RWPE1 (cell line): ENCODE measurements at regions not wholly inside any gene's neighbourhood (a gene's known extent, or its start where the extent isn't known, plus 50 kb on each side); places are given as distances from the start of the nearest gene placed in this dataset.

Experiments
- CTCF ChIA-PET: fragments of 350-600 bp; sonication (Branson Sonifier 250); formaldehyde crosslinking; extraction: SDS; loops from one replicate; lab custom pipeline; 2021; lab: Yijun Ruan, JAX
- POLR2A ChIA-PET: fragments of 400-600 bp; formaldehyde crosslinking; extraction: SDS; loops from one replicate; lab custom pipeline; 2020; ENCODE audit warnings: antibody characterized with exemption; ENCODE audit not compliant: low non-redundant PET; lab: Yijun Ruan, JAX
- DNase-seq: peaks from one replicate; pipeline ENCODE4 v3.0.0; 2012; ENCODE audit warnings: low spot score
- H3K27ac ChIP-seq: fragments of 450-650 bp; 2 replicates; pipeline ENCODE4 v1.5.1; 2017
- TF ChIP-seq, protein P1 (sequence below): fragments of 450-650 bp; conservative IDR thresholded peaks from 2 replicates; pipeline ENCODE4 v1.5.1; 2017; ENCODE audit warnings: low read depth, mild to moderate bottlenecking

DNA sequence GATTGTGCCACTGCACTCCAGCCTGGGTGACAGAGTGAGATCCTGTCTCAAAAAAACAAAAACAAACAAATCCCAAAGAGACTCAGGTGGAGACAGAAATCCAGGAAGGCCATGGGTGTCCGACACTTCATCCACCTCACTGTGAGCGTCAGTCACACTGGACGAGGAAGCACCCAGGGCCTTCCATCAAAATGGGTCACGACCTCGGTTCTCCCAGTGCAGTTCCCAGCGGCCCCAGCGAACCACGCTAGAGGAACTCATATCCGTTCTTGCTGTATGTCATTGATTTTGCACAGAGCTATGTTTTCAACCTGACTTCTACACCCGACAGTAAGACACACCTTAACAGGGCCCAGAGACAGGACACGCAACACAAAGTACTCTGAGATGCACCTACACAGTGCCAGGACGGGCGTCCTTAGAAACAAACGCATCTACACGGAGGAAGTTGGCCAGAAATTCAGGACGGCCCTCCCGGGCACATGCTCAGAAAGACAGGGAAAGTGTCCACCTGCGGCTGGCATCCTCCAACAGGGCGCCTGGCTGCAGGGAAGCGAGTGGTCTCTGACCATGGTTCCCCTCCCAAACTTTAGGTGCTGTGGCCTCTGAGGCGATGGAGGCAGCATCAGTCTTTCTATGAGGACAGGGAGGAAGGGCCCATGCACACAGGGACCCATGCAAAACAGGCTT lies 410.5 kb downstream of the CTTN start:
- POLR2A ChIA-PET, result no interaction called here
- CTCF ChIA-PET, result no interaction called here
- TF ChIP-seq, protein P1, sequence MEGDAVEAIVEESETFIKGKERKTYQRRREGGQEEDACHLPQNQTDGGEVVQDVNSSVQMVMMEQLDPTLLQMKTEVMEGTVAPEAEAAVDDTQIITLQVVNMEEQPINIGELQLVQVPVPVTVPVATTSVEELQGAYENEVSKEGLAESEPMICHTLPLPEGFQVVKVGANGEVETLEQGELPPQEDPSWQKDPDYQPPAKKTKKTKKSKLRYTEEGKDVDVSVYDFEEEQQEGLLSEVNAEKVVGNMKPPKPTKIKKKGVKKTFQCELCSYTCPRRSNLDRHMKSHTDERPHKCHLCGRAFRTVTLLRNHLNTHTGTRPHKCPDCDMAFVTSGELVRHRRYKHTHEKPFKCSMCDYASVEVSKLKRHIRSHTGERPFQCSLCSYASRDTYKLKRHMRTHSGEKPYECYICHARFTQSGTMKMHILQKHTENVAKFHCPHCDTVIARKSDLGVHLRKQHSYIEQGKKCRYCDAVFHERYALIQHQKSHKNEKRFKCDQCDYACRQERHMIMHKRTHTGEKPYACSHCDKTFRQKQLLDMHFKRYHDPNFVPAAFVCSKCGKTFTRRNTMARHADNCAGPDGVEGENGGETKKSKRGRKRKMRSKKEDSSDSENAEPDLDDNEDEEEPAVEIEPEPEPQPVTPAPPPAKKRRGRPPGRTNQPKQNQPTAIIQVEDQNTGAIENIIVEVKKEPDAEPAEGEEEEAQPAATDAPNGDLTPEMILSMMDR, result no peak
- H3K27ac ChIP-seq, result no peak overlapping the region
- DNase-seq, result no peak

DNA sequence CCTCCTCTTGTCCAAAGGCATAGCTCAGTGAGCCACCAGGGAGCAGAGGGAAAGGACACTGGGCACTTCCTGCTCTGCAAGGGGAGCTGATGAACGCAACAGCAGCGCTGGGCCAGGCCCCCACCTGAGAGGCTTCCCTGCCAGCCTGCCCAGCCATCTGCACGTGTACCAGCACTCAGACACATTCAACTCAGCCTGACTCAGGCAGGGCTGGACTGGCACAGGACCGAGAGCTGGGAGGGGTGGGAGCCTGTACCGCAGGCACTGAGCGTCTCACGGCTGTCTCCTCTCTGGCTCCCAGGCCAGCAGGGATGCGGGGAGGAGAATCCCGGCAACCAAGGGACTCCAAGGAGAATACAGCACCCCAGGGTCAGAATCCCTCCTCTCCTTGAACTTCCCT lies 411.8 kb downstream of the CTTN start:
- ChIA-PET POLR2A (no interaction called here), CTCF (no interaction called here)
- TF ChIP-seq, protein P1, result no peak
- no peak overlapping the region for H3K27ac ChIP-seq
- DNase-seq, result no peak

DNA sequence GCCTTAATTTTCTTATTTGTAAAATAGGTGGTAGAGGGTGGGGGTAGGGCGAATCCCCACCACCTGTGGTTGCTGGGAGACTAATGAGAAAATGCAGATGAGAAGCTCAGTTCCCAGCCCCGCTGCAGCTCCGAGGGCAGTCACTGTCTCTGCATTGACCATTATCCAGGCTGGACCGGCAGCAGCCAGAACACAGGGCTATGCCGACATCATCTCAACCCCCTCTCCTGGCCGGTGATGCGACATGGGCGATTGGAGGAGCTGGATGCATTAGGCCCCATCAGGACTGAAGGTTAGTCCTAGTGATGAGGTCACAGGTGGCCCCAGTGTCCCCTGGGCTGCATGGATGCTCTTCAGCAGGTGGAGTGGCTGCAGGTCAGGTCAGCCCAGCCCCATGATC lies 412.4 kb downstream of the CTTN start:
- no peak for DNase-seq
- ChIA-PET POLR2A (no interaction called here), CTCF (no interaction called here)
- TF ChIP-seq, protein P1, result no peak
- H3K27ac ChIP-seq, result no peak overlapping the region

DNA sequence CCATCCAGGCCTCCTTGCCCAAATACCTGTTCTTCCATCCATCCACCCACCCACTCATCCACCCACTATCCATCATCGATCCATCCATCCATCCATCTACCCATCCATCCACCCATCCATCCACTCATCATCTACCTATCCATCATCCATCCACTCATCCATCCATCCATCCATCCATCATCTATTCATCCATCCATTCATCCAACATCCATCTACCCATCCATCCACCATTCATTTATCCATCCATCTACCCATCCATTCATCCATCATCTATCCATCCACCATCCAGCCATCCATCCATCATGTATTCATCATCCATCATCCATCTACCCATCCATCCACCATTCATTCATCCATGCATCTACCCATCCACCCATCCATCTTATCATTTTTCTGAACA lies 413.2 kb downstream of the CTTN start:
- TF ChIP-seq, protein P1, result no peak
- H3K27ac ChIP-seq, result no peak overlapping the region
- CTCF ChIA-PET, result no interaction called here
- no peak for DNase-seq
- POLR2A ChIA-PET, result no interaction called here

DNA sequence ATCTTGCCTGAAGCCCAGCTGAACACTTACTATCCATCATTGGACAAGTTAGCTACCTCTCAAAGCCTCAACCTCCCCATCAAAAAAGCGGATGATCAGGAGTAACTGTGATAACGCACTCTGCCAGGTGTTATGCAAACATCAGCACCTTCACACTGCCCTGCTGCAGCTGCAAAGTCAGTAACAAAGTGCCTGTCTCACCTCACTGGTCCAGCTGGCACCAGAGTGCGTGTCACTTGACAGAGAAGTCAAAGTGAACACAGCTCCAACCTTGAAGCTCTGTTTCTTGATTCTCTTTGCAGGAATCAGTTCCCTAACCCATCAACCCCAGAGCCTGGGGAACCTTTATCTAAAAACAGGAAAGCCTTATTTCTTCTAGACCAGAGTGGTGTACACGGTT lies 413.6 kb downstream of the CTTN start:
- CTCF ChIA-PET, result no interaction called here
- H3K27ac ChIP-seq, result no peak overlapping the region
- no peak for DNase-seq
- POLR2A ChIA-PET, result no interaction called here
- TF ChIP-seq, protein P1, result no peak

DNA sequence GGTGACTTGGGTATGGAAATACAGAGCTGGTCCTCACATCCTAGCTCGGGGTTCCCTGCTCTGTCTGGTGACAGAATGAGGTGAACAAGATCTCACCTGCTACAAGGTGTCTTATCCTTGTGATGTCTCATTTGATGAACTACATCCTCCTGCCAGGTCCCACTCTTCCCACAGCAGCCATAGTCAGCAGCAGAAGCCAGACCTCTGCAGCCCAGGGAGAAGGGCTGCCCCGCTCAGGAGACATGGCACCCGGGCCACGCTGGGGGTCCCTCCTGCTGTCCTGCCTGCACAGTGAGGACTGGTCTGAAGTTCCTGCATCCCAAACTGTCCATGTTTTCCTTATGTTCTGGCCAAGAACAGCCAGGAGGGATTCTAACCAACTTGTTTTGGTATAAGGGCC lies 414.1 kb downstream of the CTTN start:
- CTCF ChIA-PET, result no interaction called here
- no peak overlapping the region for H3K27ac ChIP-seq
- TF ChIP-seq, protein P1, result no peak
- POLR2A ChIA-PET, result no interaction called here
- no peak for DNase-seq
